SK-N-SH (cell line): ENCODE measurements at regions not wholly inside any gene's neighbourhood (a gene's known extent, or its start where the extent isn't known, plus 50 kb on each side); places are given as distances from the start of the nearest gene placed in this dataset.

Source experiments
- CTCF ChIA-PET: fragments of 300-600, 350-600 bp; formaldehyde crosslinking; extraction: SDS; loops from one replicate; lab custom pipeline; 2021; lab: Yijun Ruan, JAX
- POLR2A ChIA-PET: fragments of 350-600 bp; sonication (Branson Sonifier 250); formaldehyde crosslinking; extraction: SDS; loops from one replicate; lab custom pipeline; 2020; ENCODE audit warnings: antibody characterized with exemption, inconsistent platforms; lab: Yijun Ruan, JAX
- DNase-seq: peaks from one replicate; pipeline ENCODE4 v3.0.0; 2012
- H2AFZ ChIP-seq: fragments of 200-600 bp; sonication (generic); 2 replicates; pipeline ENCODE4 v1.8.1; 2016; ENCODE audit warnings: antibody characterized with exemption, mild to moderate bottlenecking, low read depth
- H3F3A ChIP-seq: fragments of 200-600 bp; sonication (generic); replicated peaks from 2 replicates; pipeline ENCODE3; 2016; ENCODE audit warnings: antibody characterized with exemption, mild to moderate bottlenecking; ENCODE audit not compliant: insufficient read depth
- H3K27ac ChIP-seq, 2 experiments: fragments of 200-500 bp in 1 of 2; fragments of 200-600 bp in 1 of 2; sonication (Bioruptor generic) in 1 of 2; sonication (generic), shearing (Covaris generic) in 1 of 2; 2 replicates each; pipeline versions ENCODE4 v1.5.1 to v1.6.1; 2014 to 2016; ENCODE audit warnings: low read depth in 2 of 2, inconsistent platforms in 1 of 2, low read length in 1 of 2, mild to moderate bottlenecking in 1 of 2, mixed read lengths in 1 of 2
- H3K27me3 ChIP-seq: fragments of 200-600 bp; sonication (generic), shearing (Covaris generic); 2 replicates; pipeline ENCODE4 v1.6.1; 2016; ENCODE audit warnings: mixed run types; ENCODE audit not compliant: insufficient read depth
- H3K36me3 ChIP-seq, 2 experiments: fragments of 200-500 bp in 1 of 2; fragments of 200-600 bp in 1 of 2; sonication (Bioruptor generic) in 1 of 2; sonication (generic) in 1 of 2; replicated peaks in 1 of 2; 2 replicates each; pipeline versions ENCODE3 to v1.5.1; 2014 to 2016; ENCODE audit warnings: low read length in 1 of 2, mild to moderate bottlenecking in 1 of 2; ENCODE audit not compliant: insufficient read depth in 2 of 2, control insufficient read depth in 1 of 2
- H3K4me1 ChIP-seq, 2 experiments: fragments of 200-500 bp in 1 of 2; fragments of 200-600 bp in 1 of 2; sonication (Bioruptor generic) in 1 of 2; sonication (generic), shearing (Covaris generic) in 1 of 2; 2 replicates each; pipeline versions ENCODE4 v1.5.1 to v1.6.1; 2014 to 2016; ENCODE audit warnings: low read depth in 1 of 2, low read length in 1 of 2, mixed run types in 1 of 2; ENCODE audit not compliant: insufficient read depth in 2 of 2, control insufficient read depth in 1 of 2
- H3K4me2 ChIP-seq: fragments of 200-600 bp; sonication (generic), shearing (Covaris generic); 2 replicates; pipeline ENCODE4 v1.6.1; 2017; ENCODE audit warnings: mixed run types
- H3K4me3 ChIP-seq, 2 experiments: fragments of 200-500 bp in 1 of 2; fragments of 200-600 bp in 1 of 2; sonication (Bioruptor generic) in 1 of 2; sonication (generic), shearing (Covaris generic) in 1 of 2; 2 replicates each; pipeline versions ENCODE4 v1.5.1 to v1.8.1; 2014 to 2016; ENCODE audit warnings: low read depth in 2 of 2, inconsistent platforms in 1 of 2, low read length in 1 of 2, mild to moderate bottlenecking in 1 of 2, mixed read lengths in 1 of 2, moderate library complexity in 1 of 2
- H3K79me2 ChIP-seq: fragments of 200-600 bp; sonication (generic); 2 replicates; pipeline ENCODE4 v1.8.1; 2017; ENCODE audit warnings: mild to moderate bottlenecking; ENCODE audit not compliant: insufficient read depth
- H3K9ac ChIP-seq: fragments of 200-600 bp; sonication (generic); 2 replicates; pipeline ENCODE4 v1.6.1; 2017; ENCODE audit warnings: mixed run types
- H3K9me2 ChIP-seq: fragments of 200-600 bp; sonication (generic); 2 replicates; pipeline ENCODE4 v1.6.1; 2017; ENCODE audit warnings: mixed run types
- H3K9me3 ChIP-seq: fragments of 200-600 bp; sonication (generic); 2 replicates; pipeline ENCODE4 v1.6.1; 2017; ENCODE audit warnings: mixed run types, mild to moderate bottlenecking, moderate library complexity
- H4K20me1 ChIP-seq: fragments of 200-600 bp; sonication (generic); 2 replicates; pipeline ENCODE4 v1.6.1; 2017; ENCODE audit warnings: mild to moderate bottlenecking, mixed run types; ENCODE audit not compliant: insufficient read depth
- CTCF ChIP-seq: fragments of 200-600 bp; sonication (generic); IDR thresholded peaks from 2 replicates; pipeline ENCODE4 v1.6.1; 2017; ENCODE audit warnings: antibody characterized with exemption, mild to moderate bottlenecking, moderate library complexity
- ELF1 ChIP-seq: IDR thresholded peaks from 2 replicates; pipeline ENCODE4 v1.4.0; 2012
- FOSL2 ChIP-seq: IDR thresholded peaks from 2 replicates; pipeline ENCODE4 v1.4.0; 2012; ENCODE audit warnings: low read depth, mild to moderate bottlenecking, moderate library complexity, borderline replicate concordance
- FOXJ3 ChIP-seq: sonication (generic); formaldehyde crosslinking; IDR thresholded peaks from 2 replicates; pipeline ENCODE4 v1.5.1; 2020; ENCODE audit warnings: mild to moderate bottlenecking, missing genetic modification reagents
- GABPA ChIP-seq: IDR thresholded peaks from 2 replicates; pipeline ENCODE4 v1.4.0; 2012; ENCODE audit warnings: low read depth, mild to moderate bottlenecking
- GATA2 ChIP-seq: sonication (generic); formaldehyde crosslinking; IDR thresholded peaks from 2 replicates; pipeline ENCODE4 v1.5.0; 2020; ENCODE audit warnings: mild to moderate bottlenecking, missing genetic modification reagents
- MEF2A ChIP-seq: IDR thresholded peaks from 2 replicates; pipeline ENCODE4 v1.4.0; 2012; ENCODE audit warnings: low read depth, borderline replicate concordance
- POLR2AphosphoS5 ChIP-seq: IDR thresholded peaks from 2 replicates; pipeline ENCODE4 v1.6.1; 2012; ENCODE audit warnings: low read depth, low read length
- RAD21 ChIP-seq: IDR thresholded peaks from 2 replicates; pipeline ENCODE4 v1.6.1; 2012; ENCODE audit warnings: mild to moderate bottlenecking, low read length
- REST ChIP-seq: IDR thresholded peaks from 2 replicates; pipeline ENCODE4 v1.6.1; 2012; ENCODE audit warnings: mild to moderate bottlenecking, low read depth, low read length, moderate library complexity
- SMC3 ChIP-seq: IDR thresholded peaks from 2 replicates; pipeline ENCODE4 v1.6.1; 2012; ENCODE audit warnings: low read depth, low read length, improper control_type of control experiment
- USF2 ChIP-seq: fragments of 150-350 bp; IDR thresholded peaks from 2 replicates; pipeline ENCODE4 v1.6.1; 2017; ENCODE audit warnings: antibody characterized with exemption, low read length, low read depth, borderline replicate concordance
- YY1 ChIP-seq: IDR thresholded peaks from 2 replicates; pipeline ENCODE4 v1.4.0; 2012; ENCODE audit warnings: low read depth, mild to moderate bottlenecking
- ZBTB33 ChIP-seq: IDR thresholded peaks from 2 replicates; pipeline ENCODE4 v1.4.0; 2012; ENCODE audit warnings: low read depth, borderline replicate concordance
- WGBS: methylation state at CpG from one replicate; pipeline ENCODE4 v1.1.6; 2017; ENCODE audit warnings: low lambda C conversion rate; 5-methylcytosine and 5-hydroxymethylcytosine counted together

GRCh38 chr7:83702446-83702845 lies 53.5 kb upstream of the SEMA3E start:
- Histone ChIP-seq H3K27ac (no peak overlapping the region), H3K36me3 (no peaks in the 10 kb centered on the region), H3K9me3 (no peaks in the 10 kb centered on the region), H3K4me3 (no peak overlapping the region), H3K4me2 (no peak overlapping the region), H3K9me2 (no peaks in the 10 kb centered on the region), H2AFZ (no peak overlapping the region), H3F3A (peaks cover 6% of the 10 kb centered on the region), H3K4me1 (peaks cover 0 to 6% of the 10 kb centered on the region in 2 experiments; a peak in 2 of 4 replicates), H4K20me1 (no peaks in the 10 kb centered on the region), H3K9ac (no peak overlapping the region), H3K79me2 (no peaks in the 10 kb centered on the region), H3K27me3 (no peaks in the 10 kb centered on the region)
- POLR2A ChIA-PET = no interaction called here
- CTCF ChIA-PET = no interaction called here
- no peak for TF ChIP-seq GATA2 (CRISPR knock-in tag)
- no peak for TF ChIP-seq YY1
- no peak for TF ChIP-seq SMC3
- TF ChIP-seq POLR2AphosphoS5 = no peak
- TF ChIP-seq FOXJ3 = no peak
- no peak for TF ChIP-seq REST
- TF ChIP-seq GABPA = no peak
- 77% methylated on average over 1 of the region's 1 CpG for WGBS
- DNase-seq = no peak

- Histone ChIP-seq H3K27me3 (no peaks in the 10 kb centered on the region), H3K36me3 (no peaks in the 10 kb centered on the region), H3F3A (peaks cover 6% of the 10 kb centered on the region), H3K79me2 (no peaks in the 10 kb centered on the region), H3K9me2 (no peaks in the 10 kb centered on the region), H3K9me3 (no peaks in the 10 kb centered on the region), H3K27ac (no peak overlapping the region), H3K4me1 (peaks cover 0 to 6% of the 10 kb centered on the region in 2 experiments; a peak in 1 of 4 replicates), H2AFZ (no peak overlapping the region), H3K9ac (no peak overlapping the region), H3K4me2 (no peak overlapping the region), H3K4me3 (no peak overlapping the region), H4K20me1 (no peaks in the 10 kb centered on the region)
- POLR2A ChIA-PET = no interaction called here
- CTCF ChIA-PET = no interaction called here
- TF ChIP-seq MEF2A (no peak), ELF1 (no peak), POLR2AphosphoS5 (no peak), CTCF (no peak), RAD21 (no peak), USF2 (no peak), FOXJ3 (no peak), FOSL2 (no peak), ZBTB33 (no peak)
- no peak for DNase-seq
Observed at GRCh38 chr7:83701736-83702135, 52.8 kb upstream of the SEMA3E start.
